Smooth muscle cell (in vitro differentiated cells): ENCODE measurements at regions not wholly inside any gene's neighbourhood (a gene's known extent, or its start where the extent isn't known, plus 50 kb on each side); places are given as distances from the start of the nearest gene placed in this dataset.

Experiments
- DNase-seq: peaks from one replicate; lab custom pipeline; 2025; ENCODE audit not compliant: unreplicated experiment; lab: John Stamatoyannopoulos, UW
- H2AFZ ChIP-seq: fragments of 200-600 bp; sonication (generic); 2 replicates; pipeline ENCODE4 v1.6.0; 2016; ENCODE audit warnings: antibody characterized with exemption, low read depth, mild to moderate bottlenecking
- H3F3A ChIP-seq: fragments of 200-600 bp; sonication (generic); 2 replicates; pipeline ENCODE4 v1.6.0; 2017; ENCODE audit warnings: antibody characterized with exemption, low read depth
- H3K27ac ChIP-seq: fragments of 200-600 bp; sonication (generic); 2 replicates; pipeline ENCODE4 v1.5.1; 2016; ENCODE audit warnings: low read depth, mild to moderate bottlenecking
- H3K27me3 ChIP-seq: fragments of 200-600 bp; sonication (generic); 2 replicates; pipeline ENCODE4 v1.6.1; 2016; ENCODE audit warnings: low read depth, mild to moderate bottlenecking
- H3K36me3 ChIP-seq: fragments of 200-600 bp; sonication (generic); 2 replicates; pipeline ENCODE4 v1.5.1; 2016; ENCODE audit warnings: low read depth
- H3K4me1 ChIP-seq: fragments of 200-600 bp; sonication (generic); 2 replicates; pipeline ENCODE4 v1.5.1; 2016; ENCODE audit warnings: low read depth
- H3K4me2 ChIP-seq: fragments of 200-600 bp; sonication (generic); 2 replicates; pipeline ENCODE4 v1.6.0; 2016; ENCODE audit warnings: mild to moderate bottlenecking
- H3K4me3 ChIP-seq: fragments of 200-600 bp; sonication (generic); 2 replicates; pipeline ENCODE4 v1.5.1; 2016; ENCODE audit warnings: mild to moderate bottlenecking
- H3K79me2 ChIP-seq: fragments of 200-600 bp; sonication (generic); 2 replicates; pipeline ENCODE4 v1.6.0; 2016; ENCODE audit warnings: low read depth, mild to moderate bottlenecking
- H3K9ac ChIP-seq: fragments of 200-600 bp; sonication (generic); 2 replicates; pipeline ENCODE4 v1.6.0; 2016; ENCODE audit warnings: low read depth
- H3K9me3 ChIP-seq: fragments of 200-600 bp; sonication (generic); replicated peaks from 2 replicates; pipeline ENCODE4 v1.5.1; 2016; ENCODE audit warnings: low read depth
- H4K20me1 ChIP-seq: fragments of 200-600 bp; sonication (generic); 2 replicates; pipeline ENCODE4 v1.6.0; 2016; ENCODE audit warnings: low read depth
- CTCF ChIP-seq: fragments of 200-600 bp; sonication (generic); IDR thresholded peaks from 2 replicates; pipeline ENCODE4 v1.5.1; 2017; ENCODE audit warnings: borderline replicate concordance, mild to moderate bottlenecking, antibody characterized with exemption; ENCODE audit not compliant: insufficient read depth, poor library complexity, severe bottlenecking
- WGBS: methylation state at CpG from one replicate; pipeline ENCODE4 v1.1.7; 2016; ENCODE audit warnings: low lambda C conversion rate; 5-methylcytosine and 5-hydroxymethylcytosine counted together

GRCh38 chr6:138691595-138692057 lies 81.9 kb upstream of the CCDC28A start:
- Histone ChIP-seq H3K4me3 (peak overlapping the region; percentile 76), H4K20me1 (no peaks in the 10 kb centered on the region), H3K79me2 (peaks cover 38% of the 10 kb centered on the region), H3K4me2 (peak overlapping the region; percentile 84), H2AFZ (peak overlapping the region; percentile 96), H3K9ac (peak overlapping the region; percentile 77), H3K4me1 (no peaks in the 10 kb centered on the region), H3F3A (no peaks in the 10 kb centered on the region), H3K9me3 (no peaks in the 10 kb centered on the region), H3K27ac (peak overlapping the region; percentile 74), H3K27me3 (no peaks in the 10 kb centered on the region), H3K36me3 (no peaks in the 10 kb centered on the region)
- 2% methylated on average over 14 of the region's 14 CpGs for WGBS
- DNase-seq = no peak
- TF ChIP-seq CTCF = no peak

- no peaks in the 10 kb centered on the region for H3F3A ChIP-seq
- no peaks in the 10 kb centered on the region for H3K9me3 ChIP-seq
- H3K4me2 ChIP-seq = peak overlapping the region; percentile 84
- H3K9ac ChIP-seq = peak overlapping the region; percentile 77
- peak; percentile 85 for TF ChIP-seq CTCF
- DNase-seq = peak; percentile 47
- peak overlapping the region; percentile 76 for H3K4me3 ChIP-seq
- peak overlapping the region; percentile 96 for H2AFZ ChIP-seq
- no peaks in the 10 kb centered on the region for H3K36me3 ChIP-seq
- no peaks in the 10 kb centered on the region for H3K4me1 ChIP-seq
- peaks cover 32% of the 10 kb centered on the region for H3K79me2 ChIP-seq
- no peaks in the 10 kb centered on the region for H4K20me1 ChIP-seq
- no peaks in the 10 kb centered on the region for H3K27me3 ChIP-seq
- 1% methylated on average over 61 of the region's 103 CpGs for WGBS
- H3K27ac ChIP-seq = peak overlapping the region; percentile 74
These were observed 81.3 kb upstream of the CCDC28A start for GRCh38 chr6:138692058-138692977.

GRCh38 chr6:138692978-138693909 lies 80.3 kb upstream of the CCDC28A start:
- no peaks in the 10 kb centered on the region for H4K20me1 ChIP-seq
- peak overlapping the region; percentile 37 for H2AFZ ChIP-seq
- peak overlapping the region; percentile 84 for H3K4me2 ChIP-seq
- H3K9ac ChIP-seq = peak overlapping the region; percentile 45
- H3K27ac ChIP-seq = peak overlapping the region; percentile 74
- no peaks in the 10 kb centered on the region for H3K27me3 ChIP-seq
- peaks cover 22% of the 10 kb centered on the region for H3K79me2 ChIP-seq
- H3F3A ChIP-seq = no peaks in the 10 kb centered on the region
- no peak for TF ChIP-seq CTCF
- H3K36me3 ChIP-seq = no peaks in the 10 kb centered on the region
- peak overlapping the region; percentile 76 for H3K4me3 ChIP-seq
- no peaks in the 10 kb centered on the region for H3K9me3 ChIP-seq
- H3K4me1 ChIP-seq = no peaks in the 10 kb centered on the region
- 2% methylated on average over 46 of the region's 92 CpGs for WGBS
- DNase-seq = no peak
